Central memory CD8-positive, alpha-beta T cell (primary cell): ENCODE measurements at regions not wholly inside any gene's neighbourhood (a gene's known extent, or its start where the extent isn't known, plus 50 kb on each side); places are given as distances from the start of the nearest gene placed in this dataset.
"Not testable (repeated sequence)": the region's sequence is repeated elsewhere in the genome, so short reads cannot be mapped to it uniquely, and the experiment has no call there.

Experiments
- ATAC-seq: fragments of 150-1000 bp; cut with Tn5 transposase; replicated peaks from 2 replicates; pipeline ENCODE4 v1.10.0; 2022; ENCODE audit warnings: mild to moderate bottlenecking, moderate FRiP score, moderate number of reproducible peaks; ENCODE audit not compliant: poor library complexity, severe bottlenecking; ENCODE audit errors: extremely low read depth
- DNase-seq, 2 donors: peaks; one replicate each; pipeline ENCODE4 v3.0.0; 2021; ENCODE audit warnings: low spot score in 2 of 2
- H3K27ac Mint-ChIP-seq: one replicate; pipeline ENCODE4 v1.8.0; 2022; ENCODE audit warnings: low read depth, mild to moderate bottlenecking, moderate library complexity, mixed read lengths
- H3K27me3 Mint-ChIP-seq: one replicate; pipeline ENCODE4 v1.8.0; 2022; ENCODE audit warnings: mixed read lengths
- H3K36me3 Mint-ChIP-seq: one replicate; pipeline ENCODE4 v1.8.0; 2022; ENCODE audit warnings: mild to moderate bottlenecking, moderate library complexity, mixed read lengths; ENCODE audit not compliant: insufficient read depth
- H3K4me1 Mint-ChIP-seq: one replicate; pipeline ENCODE4 v1.8.0; 2022; ENCODE audit warnings: mixed read lengths
- H3K4me3 Mint-ChIP-seq: one replicate; pipeline ENCODE4 v1.8.0; 2022; ENCODE audit warnings: mild to moderate bottlenecking, moderate library complexity, mixed read lengths
- H3K9me3 Mint-ChIP-seq: one replicate; pipeline ENCODE4 v1.8.0; 2022; ENCODE audit warnings: mixed read lengths

- Mint-ChIP-seq H3K4me1 (no peaks in the 10 kb centered on the region), H3K9me3 (peaks cover 24% of the 10 kb centered on the region), H3K27ac (no peak overlapping the region), H3K4me3 (no peak overlapping the region), H3K36me3 (no peaks in the 10 kb centered on the region), H3K27me3 (no peaks in the 10 kb centered on the region)
- DNase-seq (no peak), ATAC-seq (no peak)
Measured at GRCh38 chr18:4720518-4720917, 265.4 kb upstream of the DLGAP1 start.

- no peak overlapping the region for H3K27ac Mint-ChIP-seq
- H3K9me3 Mint-ChIP-seq: peaks cover 35% of the 10 kb centered on the region
- no peaks in the 10 kb centered on the region for H3K4me1 Mint-ChIP-seq
- DNase-seq (no peak), ATAC-seq (no peak)
- no peaks in the 10 kb centered on the region for H3K27me3 Mint-ChIP-seq
- no peaks in the 10 kb centered on the region for H3K36me3 Mint-ChIP-seq
- no peak overlapping the region for H3K4me3 Mint-ChIP-seq
Measured at GRCh38 chr18:4705894-4706293, 250.8 kb upstream of the DLGAP1 start.

DNA sequence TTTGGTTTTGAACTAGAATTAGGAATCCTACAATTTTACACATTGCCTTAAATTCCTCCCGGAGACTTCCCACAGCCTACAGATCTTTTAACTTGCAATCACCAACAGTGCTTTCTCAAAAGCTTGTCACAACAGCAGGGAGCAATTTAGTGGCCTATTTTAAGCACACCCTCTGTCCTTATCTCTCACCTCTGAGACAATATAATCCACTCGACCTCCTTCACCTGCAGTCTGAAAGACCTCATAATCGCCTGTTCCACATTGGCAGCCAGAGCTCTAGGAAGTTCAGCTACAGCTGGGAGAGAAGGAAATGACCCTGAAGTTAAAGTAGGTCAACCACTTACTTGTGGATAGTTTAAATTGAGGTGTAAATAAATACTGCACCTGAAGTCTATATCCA is 249.7 kb upstream of the DLGAP1 start:
- H3K4me1 Mint-ChIP-seq: no peaks in the 10 kb centered on the region
- ATAC-seq (no peak), DNase-seq (no peak)
- H3K9me3 Mint-ChIP-seq: peaks cover 35% of the 10 kb centered on the region
- H3K27me3 Mint-ChIP-seq: no peaks in the 10 kb centered on the region
- H3K36me3 Mint-ChIP-seq: no peaks in the 10 kb centered on the region
- no peak overlapping the region for H3K4me3 Mint-ChIP-seq
- no peak overlapping the region for H3K27ac Mint-ChIP-seq

DNA sequence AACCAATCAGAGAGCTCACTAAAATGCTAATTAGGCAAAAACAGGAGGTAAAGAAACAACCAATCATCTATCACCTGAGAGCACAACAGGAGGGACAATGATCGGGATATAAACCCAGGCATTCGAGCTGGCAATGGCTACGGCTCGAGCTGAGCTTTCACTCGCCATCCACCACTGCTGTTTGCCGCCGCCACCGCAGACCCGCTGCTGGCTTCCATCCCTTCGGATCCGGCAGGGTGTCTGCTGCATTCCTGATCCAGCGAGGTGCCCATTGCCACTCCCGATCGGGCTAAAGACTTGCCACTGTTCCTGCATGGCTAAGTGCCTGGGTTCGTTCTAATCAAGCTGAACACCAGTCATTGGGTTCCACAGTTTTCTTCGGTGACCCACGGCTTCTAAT is 236.7 kb upstream of the DLGAP1 start:
- DNase-seq: no peak
- Mint-ChIP-seq H3K9me3 (peaks cover 29% of the 10 kb centered on the region), H3K4me3 (no peak overlapping the region), H3K27me3 (no peaks in the 10 kb centered on the region), H3K36me3 (no peaks in the 10 kb centered on the region), H3K27ac (no peak overlapping the region), H3K4me1 (no peaks in the 10 kb centered on the region)
- ATAC-seq: no peak

- not testable (repeated sequence) for H3K27me3 Mint-ChIP-seq, H3K27ac Mint-ChIP-seq, H3K36me3 Mint-ChIP-seq, ATAC-seq, H3K4me3 Mint-ChIP-seq, DNase-seq, H3K4me1 Mint-ChIP-seq
- peaks cover 23% of the 10 kb centered on the region for H3K9me3 Mint-ChIP-seq
Measured at GRCh38 chr18:4678685-4679084, 223.6 kb upstream of the DLGAP1 start.

DNA sequence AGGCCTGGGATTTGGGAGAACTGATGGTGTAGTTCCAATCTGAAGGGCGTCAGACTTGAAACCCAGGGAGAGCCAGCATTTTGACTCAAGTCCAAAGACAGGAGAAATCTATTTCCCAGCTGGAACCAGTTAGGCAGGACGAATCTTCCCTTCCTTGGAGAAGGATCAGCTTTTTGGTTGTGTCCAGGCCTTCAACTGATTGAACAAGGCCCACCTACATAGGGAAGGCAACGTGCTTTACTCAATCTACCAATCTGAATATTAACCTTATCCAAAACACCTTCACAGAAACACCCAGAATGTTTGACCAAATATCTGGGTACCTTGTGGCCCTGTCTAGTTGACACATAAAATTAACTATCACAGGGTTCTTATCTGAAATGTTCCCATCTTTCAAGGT is 221.9 kb upstream of the DLGAP1 start:
- DNase-seq (no peak), ATAC-seq (no peak)
- Mint-ChIP-seq H3K9me3 (peaks cover 28% of the 10 kb centered on the region), H3K27me3 (no peaks in the 10 kb centered on the region), H3K4me1 (no peaks in the 10 kb centered on the region), H3K27ac (no peak overlapping the region), H3K4me3 (no peak overlapping the region), H3K36me3 (no peaks in the 10 kb centered on the region)

DNA sequence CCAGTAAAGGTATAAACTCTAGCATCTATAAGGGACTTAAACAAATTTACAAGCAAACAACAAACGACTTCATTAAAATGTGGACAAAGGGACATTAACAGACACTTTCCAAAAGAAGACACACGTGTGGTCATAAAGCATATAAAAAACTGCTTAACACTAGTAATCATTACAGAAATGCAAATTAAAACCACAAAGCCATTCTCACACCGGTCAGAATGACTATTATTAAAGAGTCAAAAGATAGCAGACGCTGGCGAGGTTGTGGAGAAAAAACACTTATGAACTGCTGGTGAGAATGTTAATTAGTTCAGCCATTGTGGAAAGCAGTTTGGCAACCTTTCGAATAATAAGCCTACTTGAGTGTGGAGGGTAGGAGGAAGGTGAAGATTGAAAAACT is 217.1 kb upstream of the DLGAP1 start:
- peaks cover 32% of the 10 kb centered on the region for H3K9me3 Mint-ChIP-seq
- DNase-seq: no peak
- no peak overlapping the region for H3K4me3 Mint-ChIP-seq
- no peaks in the 10 kb centered on the region for H3K27me3 Mint-ChIP-seq
- H3K4me1 Mint-ChIP-seq: no peaks in the 10 kb centered on the region
- ATAC-seq: no peak
- no peaks in the 10 kb centered on the region for H3K36me3 Mint-ChIP-seq
- no peak overlapping the region for H3K27ac Mint-ChIP-seq

GRCh38 chr18:4658804-4659203 is 203.7 kb upstream of the DLGAP1 start:
- Mint-ChIP-seq H3K27me3 (no peaks in the 10 kb centered on the region), H3K36me3 (no peaks in the 10 kb centered on the region), H3K27ac (no peak overlapping the region), H3K9me3 (peaks cover 20% of the 10 kb centered on the region), H3K4me1 (no peaks in the 10 kb centered on the region), H3K4me3 (no peak overlapping the region)
- no peak for DNase-seq
- ATAC-seq: no peak

- Mint-ChIP-seq H3K36me3 (peaks cover 2% of the 10 kb centered on the region), H3K27ac (no peak overlapping the region), H3K4me3 (no peak overlapping the region), H3K9me3 (peaks cover 6% of the 10 kb centered on the region), H3K4me1 (no peaks in the 10 kb centered on the region), H3K27me3 (no peaks in the 10 kb centered on the region)
- no peak for DNase-seq
- ATAC-seq: no peak
Measured at GRCh38 chr18:4653418-4653817, 198.3 kb upstream of the DLGAP1 start.

- DNase-seq (no peak), ATAC-seq (no peak)
Measured at GRCh38 chr18:4641771-4642368, 186.8 kb upstream of the DLGAP1 start.

DNA sequence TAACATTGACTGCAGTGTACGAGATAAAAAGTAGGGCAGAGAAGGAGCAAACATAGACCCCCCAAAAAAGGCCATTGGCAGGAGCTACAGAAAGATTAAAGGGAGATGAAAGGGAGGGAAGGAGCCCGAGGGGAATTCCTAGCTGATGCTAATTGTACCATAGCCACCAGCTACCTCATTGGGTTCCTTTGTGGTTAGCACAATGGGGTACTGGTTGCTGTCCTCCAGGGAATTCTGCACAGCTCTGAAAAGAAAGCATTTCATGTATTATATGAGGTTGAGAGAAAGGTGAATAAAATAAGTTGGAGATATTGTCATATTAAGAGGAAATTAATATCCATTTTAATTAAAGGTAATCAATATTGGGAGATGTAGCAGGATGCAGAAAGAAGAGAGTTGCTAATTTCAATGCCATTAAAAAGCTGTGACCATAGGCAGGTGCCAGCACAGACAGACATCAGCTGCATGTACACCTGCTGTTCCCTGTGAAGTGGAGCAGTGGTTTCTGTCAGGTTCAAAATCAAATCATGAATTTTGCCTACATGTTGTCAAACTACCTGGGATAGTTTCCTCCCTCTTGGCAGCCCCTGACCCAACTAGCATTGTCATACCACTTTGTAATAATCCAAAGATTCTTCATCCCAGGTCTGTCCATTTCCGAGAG is 185.4 kb upstream of the DLGAP1 start:
- Mint-ChIP-seq H3K27me3 (no peaks in the 10 kb centered on the region), H3K9me3 (peaks cover 27% of the 10 kb centered on the region), H3K27ac (no peak overlapping the region), H3K36me3 (no peaks in the 10 kb centered on the region), H3K4me1 (no peaks in the 10 kb centered on the region), H3K4me3 (no peak overlapping the region)
- DNase-seq: no peak
- ATAC-seq: no peak

More at GRCh38 chr18:4641771-4642368, 186.8 kb upstream of the DLGAP1 start:
- H3K27me3 Mint-ChIP-seq: no peaks in the 10 kb centered on the region
- no peaks in the 10 kb centered on the region for H3K36me3 Mint-ChIP-seq
- peaks cover 25% of the 10 kb centered on the region for H3K9me3 Mint-ChIP-seq
- H3K4me3 Mint-ChIP-seq: no peak overlapping the region
- no peak overlapping the region for H3K27ac Mint-ChIP-seq
- H3K4me1 Mint-ChIP-seq: no peaks in the 10 kb centered on the region

- no peaks in the 10 kb centered on the region for H3K4me1 Mint-ChIP-seq
Measured at GRCh38 chr18:4639628-4640310, 184.7 kb upstream of the DLGAP1 start.

DNA sequence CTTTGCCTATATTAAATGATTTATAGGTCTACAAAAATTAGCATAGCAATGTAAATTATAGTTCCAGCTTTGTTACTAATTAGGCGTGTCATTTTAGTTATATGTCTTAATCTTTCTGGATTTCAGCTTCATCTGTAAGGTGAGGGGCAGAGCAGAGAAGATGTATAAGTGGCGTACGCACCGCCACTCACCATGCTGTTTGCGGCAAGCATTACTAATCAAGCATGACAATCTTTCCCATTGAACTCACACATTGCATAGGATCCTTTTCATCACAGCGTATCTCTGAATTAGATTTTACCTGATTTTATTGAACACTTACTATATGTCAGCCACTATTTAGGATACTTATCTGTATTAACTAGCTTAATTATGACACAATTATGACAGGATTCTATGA is 183.6 kb upstream of the DLGAP1 start:
- Mint-ChIP-seq H3K27ac (no peak overlapping the region), H3K27me3 (no peaks in the 10 kb centered on the region), H3K9me3 (peaks cover 18% of the 10 kb centered on the region)

More at GRCh38 chr18:4639628-4640310, 184.7 kb upstream of the DLGAP1 start:
- Mint-ChIP-seq H3K4me3 (no peak overlapping the region), H3K27me3 (no peaks in the 10 kb centered on the region), H3K27ac (no peak overlapping the region), H3K9me3 (peaks cover 25% of the 10 kb centered on the region), H3K36me3 (no peaks in the 10 kb centered on the region)
- DNase-seq (no peak), ATAC-seq (no peak)

More for the DNA sequence above, 183.6 kb upstream of the DLGAP1 start:
- Mint-ChIP-seq H3K4me1 (no peaks in the 10 kb centered on the region), H3K36me3 (no peaks in the 10 kb centered on the region), H3K4me3 (no peak overlapping the region)
- ATAC-seq (no peak), DNase-seq (no peak)
